NOMO-1 treated with dmso at 0.1 percent for 144 hours (cell line): ENCODE measurements at regions not wholly inside any gene's neighbourhood (a gene's known extent, or its start where the extent isn't known, plus 50 kb on each side); places are given as distances from the start of the nearest gene placed in this dataset.

Source experiments
- DNase-seq: peaks from one replicate; lab custom pipeline; 2025; ENCODE audit not compliant: unreplicated experiment; lab: John Stamatoyannopoulos, UW

DNA sequence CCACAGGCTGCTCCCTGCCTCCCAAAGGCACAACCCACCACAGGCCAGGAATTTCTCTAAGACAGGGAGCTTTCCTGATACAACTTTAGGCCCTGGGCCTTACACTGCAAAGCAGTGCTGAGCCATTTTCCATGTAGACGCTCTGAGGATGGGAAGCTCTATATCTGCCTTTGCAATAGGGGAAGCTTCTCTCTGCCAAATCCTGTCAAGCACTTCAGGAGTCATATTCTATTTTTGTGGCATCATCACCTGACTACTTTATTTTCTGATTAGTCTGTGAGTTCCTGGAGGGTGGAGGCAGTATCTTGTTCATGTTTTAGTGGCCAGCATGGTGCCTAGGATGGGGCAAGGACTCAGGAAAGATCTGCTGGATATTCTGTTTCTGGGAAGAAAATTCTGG, 382.0 kb downstream of the ZNF536 start:
- DNase-seq = no peak

DNA sequence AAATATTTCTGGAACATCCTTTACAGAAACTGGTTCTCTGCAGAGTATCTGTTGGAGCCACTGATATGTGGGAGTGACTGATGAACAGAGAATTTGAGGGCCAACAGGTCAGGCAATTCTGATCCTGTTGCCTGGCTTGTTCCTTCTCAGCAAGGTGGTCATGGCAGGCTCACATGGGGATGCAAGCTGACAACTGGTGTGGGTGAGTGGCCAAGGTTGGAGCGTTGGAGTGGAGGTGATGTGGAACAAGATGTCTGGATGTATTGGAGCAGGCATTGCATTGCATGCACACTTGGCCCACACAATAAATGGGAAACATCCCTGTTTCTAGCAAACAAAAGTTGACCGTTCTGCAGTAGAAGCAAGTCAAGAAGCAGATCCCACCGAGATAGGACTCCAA, 380.7 kb downstream of the ZNF536 start:
- DNase-seq = no peak

DNA sequence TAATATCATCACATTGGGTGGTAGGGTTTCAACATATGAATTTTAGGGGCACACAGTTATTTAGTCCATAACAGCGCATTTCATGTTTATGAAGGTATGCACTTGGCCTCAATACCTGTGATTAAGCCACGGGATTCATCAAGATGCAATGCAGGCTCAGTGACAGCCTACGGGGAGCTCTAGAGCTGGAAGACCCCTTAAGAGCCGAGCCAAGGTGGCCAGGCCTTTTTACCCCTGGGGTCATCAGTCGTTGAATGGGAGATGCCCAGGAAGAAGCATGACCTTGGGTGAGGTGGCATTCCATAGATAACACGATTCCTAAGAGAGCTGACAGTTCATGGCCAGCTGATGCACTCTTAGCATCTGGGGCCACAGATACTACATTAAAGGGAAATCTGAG, 380.0 kb downstream of the ZNF536 start:
- DNase-seq = no peak

DNA sequence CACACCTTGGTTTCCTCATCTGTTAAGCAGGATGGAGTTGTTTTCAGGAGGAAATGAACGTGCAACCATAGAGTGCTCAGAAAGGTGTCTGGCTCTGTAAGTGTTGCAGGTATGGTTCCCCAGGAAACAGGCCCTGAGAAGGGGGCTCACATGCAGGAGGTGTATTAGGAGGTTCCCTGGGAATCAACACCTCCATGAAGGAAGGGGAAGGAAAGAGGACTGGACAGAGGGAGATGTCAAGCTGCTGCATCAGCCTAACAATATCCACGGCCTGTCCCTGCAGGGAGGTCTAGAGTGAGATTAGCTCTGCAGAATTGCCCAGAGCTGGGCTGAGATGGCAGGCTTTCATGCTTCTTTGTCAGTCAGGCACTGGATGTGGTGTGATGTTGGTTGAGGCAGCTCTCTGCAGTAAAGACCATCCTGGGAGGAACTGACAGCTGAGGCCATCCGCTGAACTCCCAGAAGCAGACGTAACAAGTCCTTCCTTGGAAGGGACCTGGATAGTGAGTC, 373.3 kb downstream of the ZNF536 start:
- DNase-seq = no peak

DNA sequence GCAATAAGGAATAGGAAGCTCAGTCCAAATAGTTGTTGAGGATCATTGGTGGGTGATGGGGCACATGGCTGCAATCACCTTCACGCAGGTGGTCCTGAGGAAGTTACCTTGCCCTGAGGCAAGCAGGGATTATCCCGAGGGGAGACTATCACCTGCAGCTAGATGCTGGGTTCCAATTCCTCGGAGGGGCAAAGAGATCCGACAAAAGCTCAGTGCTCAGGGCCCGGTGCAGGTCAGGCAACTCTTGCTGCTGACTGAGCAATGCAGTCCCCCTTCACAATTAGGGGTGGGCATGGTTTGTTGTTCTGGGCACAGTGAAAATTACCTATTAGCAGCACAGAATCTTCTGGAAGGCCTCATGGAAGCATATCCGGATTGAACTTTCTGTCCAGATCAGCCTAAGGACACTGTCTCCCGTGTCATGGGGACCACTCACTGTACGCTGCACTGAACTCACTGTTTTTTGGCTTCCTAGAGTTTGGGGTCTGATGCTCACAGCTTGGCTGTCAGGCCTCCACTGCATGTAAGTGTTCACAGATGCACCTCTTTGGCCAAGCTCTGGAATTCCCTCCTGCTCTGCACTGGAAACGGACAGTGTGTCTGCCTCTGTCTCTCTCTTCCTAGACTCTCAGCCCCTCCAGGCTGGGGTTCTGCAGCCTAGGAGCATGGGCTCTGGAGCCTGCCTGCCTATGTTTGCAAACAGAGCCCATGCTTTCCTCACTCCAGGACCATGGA, 372.7 kb downstream of the ZNF536 start:
- DNase-seq = no peak

DNA sequence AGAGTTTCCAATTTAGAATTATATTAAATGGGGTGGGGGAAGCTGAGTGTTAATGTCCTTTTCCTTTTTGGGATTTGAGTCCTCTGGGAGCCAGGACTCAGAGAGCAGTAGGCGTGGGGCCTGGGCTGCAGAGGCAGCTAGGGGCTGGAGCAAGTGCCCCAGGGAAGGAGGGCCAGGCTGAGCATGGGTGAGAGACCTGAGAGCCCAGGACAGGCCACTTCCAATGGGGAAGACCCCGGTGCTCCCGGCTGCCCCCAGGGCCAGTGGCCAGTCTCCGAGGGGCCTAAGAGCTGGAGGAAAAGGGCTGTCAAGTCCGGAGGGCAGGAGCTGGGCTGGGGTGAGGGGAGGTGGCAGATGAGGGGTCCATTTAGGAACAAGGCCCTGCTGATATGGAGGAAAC, 371.5 kb downstream of the ZNF536 start:
- no peak for DNase-seq

DNA sequence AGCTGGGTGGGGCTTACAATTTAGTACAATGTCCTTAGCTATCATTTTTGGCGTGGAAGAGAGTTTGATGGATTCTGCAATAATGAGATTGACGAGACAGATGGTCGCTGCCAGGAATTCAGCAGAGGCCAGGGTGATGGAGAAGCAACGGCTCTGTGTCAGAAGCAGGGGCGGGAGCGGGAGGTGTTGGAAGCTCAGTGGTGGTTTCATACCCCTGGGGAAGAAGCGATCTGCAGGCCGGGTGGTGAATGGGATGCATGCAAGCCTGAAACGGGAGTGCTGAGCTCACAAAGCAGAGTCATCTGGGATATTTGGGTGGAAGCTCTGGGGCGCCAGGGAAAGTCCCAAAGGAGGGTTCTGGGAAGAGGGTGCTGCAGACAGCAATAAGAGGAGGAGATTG, 370.8 kb downstream of the ZNF536 start:
- DNase-seq = no peak

DNA sequence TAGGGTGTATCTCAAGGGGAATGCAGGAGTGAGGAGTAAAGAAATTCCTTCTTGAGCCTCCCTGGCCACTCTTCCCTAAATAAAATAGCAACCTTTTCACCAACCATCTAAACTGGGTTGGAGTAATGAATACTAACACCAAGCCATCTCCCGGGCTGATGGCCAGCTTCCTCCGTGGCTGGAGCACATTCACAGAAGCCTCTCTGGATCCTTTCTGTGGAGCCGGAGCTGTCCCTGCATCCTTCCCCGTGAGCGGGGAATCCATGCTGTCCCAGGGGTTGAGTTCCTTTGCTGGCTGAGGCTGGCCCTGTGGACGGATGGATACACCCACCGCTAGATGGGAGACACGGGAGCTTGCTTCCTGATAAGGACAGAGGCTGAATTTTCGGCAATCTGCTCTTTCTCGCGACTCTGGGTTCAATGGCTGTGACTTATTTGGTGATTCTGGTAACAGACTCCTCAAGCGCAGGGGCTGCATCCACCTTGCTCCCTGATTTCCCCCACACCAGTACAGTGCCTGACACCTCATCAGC, 370.3 kb downstream of the ZNF536 start:
- no peak for DNase-seq

DNA sequence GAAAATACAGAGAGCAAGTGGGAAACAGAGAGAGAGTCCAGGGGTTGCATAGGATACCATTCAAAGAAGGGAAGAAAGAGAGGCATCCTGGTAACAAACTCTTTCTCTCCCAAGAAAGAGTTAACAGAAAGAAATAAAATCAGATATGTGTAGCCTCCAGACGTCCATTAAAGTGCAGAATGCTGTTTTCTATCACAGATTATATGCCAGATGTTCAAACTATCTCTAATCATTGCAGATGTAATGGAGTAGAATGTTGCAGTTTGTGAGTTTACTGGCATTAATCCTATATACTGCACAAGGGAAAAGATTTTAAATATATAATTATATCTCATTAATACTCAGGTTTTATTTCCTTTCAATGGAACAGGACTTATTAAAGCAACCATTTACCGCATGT, 369.4 kb downstream of the ZNF536 start:
- no peak for DNase-seq

DNA sequence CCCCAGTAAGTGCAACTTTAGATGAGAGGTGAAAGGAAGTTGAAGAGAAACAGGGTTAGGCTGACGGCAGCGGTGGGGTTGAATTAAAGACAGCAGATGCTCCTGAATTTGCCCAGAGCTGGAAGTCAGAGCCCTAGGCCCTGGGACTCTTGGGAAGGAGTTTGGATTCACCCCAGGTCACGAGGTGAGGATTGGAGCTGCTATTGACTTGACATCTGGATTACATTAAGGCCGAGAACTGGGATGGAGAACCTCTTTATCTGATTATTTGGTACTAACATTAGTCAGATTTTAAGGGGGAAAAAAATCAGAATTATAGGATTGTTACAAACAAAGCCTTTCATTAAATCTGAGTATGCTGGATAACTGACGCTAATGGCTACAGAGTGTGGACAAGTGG, 367.2 kb downstream of the ZNF536 start:
- DNase-seq = no peak

DNA sequence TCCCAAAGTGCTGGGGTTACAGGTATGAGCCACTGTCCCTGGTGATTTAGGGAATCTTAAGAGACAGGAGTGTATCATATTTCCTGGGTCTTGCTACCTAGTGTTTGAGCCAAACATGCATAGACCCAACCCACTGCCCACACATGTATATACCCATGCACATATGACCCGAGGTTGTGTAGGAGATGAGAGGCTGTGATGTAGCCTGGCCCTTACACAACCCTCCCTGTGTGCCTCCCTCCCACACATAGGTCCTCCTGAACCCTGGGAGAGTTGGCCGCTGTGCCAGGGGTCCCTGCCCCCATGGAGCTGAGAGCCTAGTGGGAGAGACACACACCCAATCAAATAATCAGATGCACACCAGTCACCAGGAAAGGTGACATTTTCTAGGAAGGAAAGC, 365.9 kb downstream of the ZNF536 start:
- no peak for DNase-seq

DNA sequence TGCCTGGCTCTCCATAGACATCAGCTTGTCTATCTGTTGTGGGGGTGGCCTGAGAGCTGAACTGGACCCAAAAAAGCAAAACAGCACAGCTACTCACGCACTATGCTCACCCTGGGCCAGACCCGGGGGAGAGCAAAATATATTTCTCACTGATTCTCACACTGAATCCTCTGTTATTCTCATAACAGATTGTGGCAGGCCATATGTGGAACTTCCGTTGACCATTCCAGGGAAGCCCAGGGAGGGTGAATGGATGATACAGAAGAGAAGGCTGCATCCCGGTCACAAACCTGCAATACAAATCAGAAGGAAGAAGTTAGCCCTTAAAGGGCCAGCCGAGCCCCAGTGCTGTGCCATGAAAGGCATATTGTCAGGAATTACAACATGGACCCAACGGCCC, 362.5 kb downstream of the ZNF536 start:
- DNase-seq = no peak

DNA sequence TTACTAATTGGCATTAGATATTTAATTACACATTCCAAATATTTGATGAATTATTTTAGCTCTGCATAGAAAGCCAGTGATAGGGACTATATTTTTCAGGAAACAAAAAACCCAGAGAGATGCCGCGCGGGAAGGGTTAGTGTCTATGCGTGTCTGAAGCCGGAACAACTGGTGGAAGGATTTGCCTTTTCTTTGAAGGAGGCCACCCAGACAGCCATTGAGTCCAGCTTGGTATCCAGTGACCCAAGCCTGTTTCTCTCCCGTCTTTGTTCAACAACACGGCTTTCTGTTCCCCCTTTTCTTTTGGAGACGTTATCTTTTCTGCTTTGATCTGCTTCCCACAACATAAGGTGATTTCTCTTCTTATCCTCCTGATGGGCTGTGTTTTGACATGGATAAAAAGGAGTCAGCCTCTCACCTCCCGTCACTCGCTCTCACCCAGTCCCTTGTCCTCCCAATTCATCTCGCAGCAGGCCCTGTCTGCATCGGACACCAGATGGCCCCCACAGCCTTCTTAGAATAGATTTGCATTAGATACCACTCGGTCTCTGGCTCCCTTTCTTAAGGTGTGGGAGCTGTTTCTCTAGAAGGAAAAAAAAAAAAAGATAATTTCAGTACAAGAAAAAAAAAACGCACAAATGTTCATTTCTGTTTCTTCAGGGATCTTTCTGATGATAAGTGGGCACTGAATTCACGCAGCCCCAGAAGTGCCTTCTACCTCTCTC, 361.8 kb downstream of the ZNF536 start:
- DNase-seq = no peak

DNA sequence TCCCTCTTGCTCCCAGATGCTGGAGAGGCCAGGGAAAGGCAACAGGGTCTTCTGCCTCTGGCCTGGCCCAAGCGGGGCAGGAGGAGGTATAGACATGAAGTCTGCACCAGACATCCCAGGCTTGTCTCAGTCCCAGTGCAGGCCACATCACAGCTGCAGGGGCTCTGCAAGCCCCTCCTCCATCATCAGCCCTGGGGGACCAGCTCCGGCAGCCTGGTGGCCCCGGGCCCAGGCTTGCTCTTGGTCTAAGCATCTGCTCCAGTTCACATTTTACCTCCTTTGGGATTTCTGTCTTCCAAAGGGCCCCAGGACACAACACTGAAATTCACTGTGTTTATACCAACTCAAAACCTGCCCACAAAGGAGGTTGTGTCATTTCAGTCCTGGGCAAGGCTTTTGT, 359.4 kb downstream of the ZNF536 start:
- no peak for DNase-seq

DNA sequence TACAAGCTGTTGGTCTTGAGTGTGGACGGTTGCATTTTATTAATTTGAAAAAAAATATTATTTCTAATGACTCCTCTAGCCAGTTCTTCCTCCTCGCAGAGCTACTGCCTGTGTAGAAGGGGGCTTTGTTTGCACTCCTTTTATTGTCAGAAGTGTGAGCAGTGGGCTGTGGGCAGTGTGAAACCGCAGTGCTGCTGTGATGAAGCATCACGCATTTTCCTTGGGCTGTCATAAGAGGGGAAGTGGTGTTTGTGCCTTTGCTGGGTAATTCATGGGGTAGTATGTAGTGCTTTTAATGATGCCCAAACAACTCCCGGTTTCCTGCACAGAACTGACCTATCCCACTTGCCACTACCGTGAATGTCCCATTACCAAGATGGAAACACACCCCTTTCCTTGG, 357.3 kb downstream of the ZNF536 start:
- no peak for DNase-seq

DNA sequence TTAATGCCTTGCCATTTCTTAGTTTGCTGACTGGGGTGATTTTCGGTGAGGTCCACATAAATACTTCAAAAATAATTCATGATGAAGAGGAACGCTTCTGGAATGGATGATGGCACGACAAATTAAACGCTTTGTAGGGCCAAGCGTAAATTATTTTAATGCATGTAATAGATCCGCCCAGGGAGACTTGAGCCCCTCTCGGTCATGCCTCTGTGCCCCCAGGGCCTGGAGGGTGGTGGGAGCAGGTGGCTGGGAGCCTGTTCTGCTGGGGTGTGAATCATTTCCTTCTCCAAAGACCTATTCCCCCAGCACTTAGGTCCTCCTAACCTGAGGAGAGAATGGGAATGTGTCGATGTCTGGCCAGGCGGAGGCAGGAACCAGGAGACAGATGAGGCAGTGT, 350.6 kb downstream of the ZNF536 start:
- no peak for DNase-seq

DNA sequence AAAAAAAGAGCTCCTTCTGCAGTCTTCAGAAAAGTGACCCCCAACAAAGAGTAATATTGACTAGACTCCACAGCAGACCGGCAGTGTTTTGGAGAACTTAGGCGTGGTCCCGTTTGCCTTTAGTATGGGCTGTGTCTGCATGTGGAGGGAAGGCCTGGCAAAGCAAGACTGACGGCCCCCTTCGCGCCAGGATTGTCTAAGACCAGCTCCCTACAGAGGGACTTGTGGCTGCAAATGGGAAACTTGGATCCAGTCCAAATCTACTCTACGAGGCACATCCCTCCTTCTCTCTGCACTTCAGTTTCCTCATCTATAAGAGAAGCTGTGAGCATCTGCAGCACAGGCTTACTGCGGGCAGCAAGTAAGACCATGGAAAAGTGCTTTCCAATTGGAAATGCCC, 350.0 kb downstream of the ZNF536 start:
- no peak for DNase-seq

DNA sequence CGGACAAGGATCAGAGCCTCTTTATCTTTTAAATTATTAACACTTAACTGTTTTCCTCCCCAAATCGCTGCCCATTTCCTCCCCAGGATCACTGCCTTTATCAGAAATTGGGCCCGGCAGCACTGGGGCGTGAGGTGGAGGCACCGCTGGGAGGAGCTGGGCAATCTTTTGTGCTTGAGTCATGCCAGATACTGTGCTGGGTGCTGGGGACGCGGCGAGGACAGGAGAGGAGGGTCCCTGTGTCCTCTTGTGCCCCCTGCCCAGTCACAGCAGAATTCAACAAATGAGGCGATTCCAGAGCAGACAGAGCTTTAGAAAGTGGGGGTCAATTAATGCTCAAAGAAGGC, 347.8 kb downstream of the ZNF536 start:
- peak; percentile 10 for DNase-seq

DNA sequence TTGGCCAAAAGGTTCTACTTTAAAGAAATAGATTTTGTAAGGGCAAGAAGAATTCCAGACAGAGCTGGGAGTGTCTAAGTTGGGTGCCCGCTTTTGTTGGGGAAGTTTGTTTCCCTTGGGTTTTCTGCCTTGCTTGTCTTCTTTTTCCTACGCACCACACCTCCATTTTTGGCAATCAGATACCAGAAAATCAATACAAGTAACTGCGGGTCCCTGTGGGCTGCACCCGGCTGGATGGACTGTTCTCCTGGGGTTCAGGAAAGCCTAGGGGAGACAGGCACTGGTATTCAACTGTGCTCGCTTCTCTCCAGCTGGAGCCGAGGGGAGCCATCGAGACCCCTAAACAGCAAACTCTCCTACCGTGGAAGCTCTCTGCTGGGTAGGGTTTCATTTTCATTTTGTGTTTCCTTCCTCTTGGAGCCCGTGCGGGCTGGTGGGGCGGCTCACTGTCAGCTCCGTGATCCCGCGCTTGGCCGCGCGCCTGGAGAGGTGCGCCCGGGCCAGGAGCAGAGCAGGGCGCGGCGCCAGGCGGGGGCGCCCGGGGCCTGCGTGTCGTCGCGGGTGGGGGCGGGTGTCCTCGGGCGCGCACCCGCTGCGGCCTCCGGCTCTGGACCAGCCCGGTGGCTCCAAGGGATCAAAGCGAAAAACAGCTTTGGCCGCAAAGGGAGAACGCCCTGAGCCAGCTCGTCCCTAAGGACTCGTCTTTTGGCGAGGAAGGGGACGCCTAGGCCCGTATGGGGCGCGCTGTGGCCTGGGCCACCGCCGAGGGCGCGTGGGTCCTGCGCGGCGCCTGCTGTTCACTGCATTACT, 347.2 kb downstream of the ZNF536 start:
- peak; percentile 19 for DNase-seq

DNA sequence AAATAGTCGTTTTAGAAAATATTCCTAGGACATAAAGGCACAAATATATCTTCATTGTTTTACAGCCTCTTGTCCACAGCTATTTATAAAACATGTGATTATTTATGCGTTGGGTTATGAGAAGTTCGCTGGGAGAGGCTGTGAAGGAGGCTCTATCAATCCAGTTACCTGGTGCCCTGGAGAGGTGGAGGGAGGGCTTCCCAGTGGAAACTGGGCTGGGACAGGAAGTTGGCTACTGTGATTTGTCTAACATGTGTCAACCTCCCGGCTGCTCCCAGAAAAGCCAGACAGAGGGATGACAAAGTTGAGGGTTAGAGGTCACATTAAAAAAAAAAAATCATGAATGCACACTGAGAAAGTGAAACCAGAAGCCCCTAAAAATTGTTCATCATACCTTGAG, 346.5 kb downstream of the ZNF536 start:
- no peak for DNase-seq

DNA sequence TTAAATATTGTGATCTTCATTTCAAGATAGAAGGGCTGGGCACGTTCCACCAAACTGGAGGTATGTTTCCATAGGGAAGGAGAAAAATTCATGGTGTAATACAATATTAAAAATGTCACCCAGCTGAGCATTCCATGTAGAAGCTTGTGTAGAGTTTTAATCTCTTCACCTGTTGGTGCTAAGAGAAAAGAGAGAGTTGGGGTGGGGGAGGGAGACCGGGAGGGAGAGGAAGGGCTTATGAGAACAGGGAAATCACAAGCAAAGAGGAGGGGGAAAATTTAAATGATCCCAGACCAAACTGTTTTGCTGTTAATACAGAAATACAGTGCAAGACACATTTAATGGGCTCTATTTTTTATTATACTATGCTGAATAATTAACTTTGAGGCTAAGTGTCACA, 345.8 kb downstream of the ZNF536 start:
- DNase-seq = no peak

DNA sequence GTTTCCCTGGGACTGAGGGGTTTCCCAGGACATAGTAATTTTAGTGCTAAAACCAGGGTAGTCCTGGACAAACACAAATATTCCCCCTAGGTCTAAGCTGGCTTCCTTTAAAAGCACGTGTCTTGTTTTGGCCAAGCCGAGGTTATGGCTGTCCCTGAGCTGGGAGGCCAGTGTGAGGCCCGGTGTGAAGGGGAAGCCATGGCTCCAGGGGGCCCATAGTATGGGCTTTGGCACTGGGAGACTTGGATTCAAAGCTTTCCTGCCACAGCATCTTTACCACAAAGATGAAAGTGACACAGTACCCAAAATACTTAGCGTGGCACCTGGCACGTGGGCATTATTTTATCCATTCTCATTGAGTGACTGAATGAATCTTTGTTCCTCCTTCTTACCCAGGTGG, 345.2 kb downstream of the ZNF536 start:
- DNase-seq = no peak
